HL-60/S4 (cell line): ENCODE measurements at regions not wholly inside any gene's neighbourhood (a gene's known extent, or its start where the extent isn't known, plus 50 kb on each side); places are given as distances from the start of the nearest gene placed in this dataset.

Experiments used
- in situ Hi-C: fragments of 300-500 bp; cut with MboI; formaldehyde crosslinking; loops from 2 replicates; pipeline ENCODE4 v1.14.3; 2022; ENCODE audit warnings: low sequenced_read_pairs

DNA sequence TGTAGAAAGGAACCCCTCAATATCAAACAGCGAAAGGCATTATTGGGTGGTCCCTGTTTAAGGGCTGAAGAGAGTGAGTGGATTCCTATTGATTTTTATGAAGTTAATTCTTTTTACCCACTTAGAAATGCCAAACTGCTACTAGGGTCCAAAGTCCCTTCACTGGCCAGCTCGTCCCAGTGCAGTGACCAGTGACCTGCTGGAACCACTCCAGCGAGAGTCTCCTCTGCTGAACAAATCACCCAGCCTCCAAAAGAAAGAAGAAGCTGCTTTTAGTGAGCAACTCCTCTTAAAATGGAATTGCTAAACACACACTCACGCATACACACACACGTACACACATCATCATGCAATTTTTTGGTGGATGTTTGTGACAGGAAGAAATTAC is 198.2 kb upstream of the PLEKHG7 start:
- in situ Hi-C loops, result no loop called here

DNA sequence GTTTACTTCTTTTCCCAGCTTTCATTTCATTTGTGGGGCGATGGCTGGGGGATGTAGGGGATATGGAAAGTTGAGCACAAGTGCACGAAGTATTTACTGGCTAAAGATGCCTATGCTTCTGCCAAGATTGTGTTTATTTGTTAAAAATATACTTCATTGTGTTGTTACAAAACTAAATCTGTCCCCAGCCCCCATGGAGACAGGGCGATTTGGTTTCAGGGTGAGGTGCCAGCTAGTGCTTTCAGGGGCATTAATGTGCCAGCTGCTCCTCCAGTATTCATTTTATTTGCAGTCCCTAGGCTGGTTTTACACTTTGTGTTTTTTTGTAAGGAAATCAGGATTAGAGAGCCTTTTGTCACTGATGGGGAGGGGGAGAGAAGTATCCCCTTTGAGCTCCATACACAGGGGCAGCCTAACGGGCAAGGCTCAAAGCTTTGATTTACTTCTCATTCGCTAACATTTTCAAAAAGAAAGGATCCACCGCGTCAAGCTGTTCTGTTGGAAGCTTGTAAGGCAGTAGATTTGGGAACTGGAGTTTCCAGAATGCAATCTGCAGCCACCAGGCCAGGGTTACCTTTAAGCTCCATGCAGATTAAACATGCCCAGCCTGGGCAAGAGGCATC is 198.7 kb upstream of the PLEKHG7 start:
- in situ Hi-C loops, result no loop called here

DNA sequence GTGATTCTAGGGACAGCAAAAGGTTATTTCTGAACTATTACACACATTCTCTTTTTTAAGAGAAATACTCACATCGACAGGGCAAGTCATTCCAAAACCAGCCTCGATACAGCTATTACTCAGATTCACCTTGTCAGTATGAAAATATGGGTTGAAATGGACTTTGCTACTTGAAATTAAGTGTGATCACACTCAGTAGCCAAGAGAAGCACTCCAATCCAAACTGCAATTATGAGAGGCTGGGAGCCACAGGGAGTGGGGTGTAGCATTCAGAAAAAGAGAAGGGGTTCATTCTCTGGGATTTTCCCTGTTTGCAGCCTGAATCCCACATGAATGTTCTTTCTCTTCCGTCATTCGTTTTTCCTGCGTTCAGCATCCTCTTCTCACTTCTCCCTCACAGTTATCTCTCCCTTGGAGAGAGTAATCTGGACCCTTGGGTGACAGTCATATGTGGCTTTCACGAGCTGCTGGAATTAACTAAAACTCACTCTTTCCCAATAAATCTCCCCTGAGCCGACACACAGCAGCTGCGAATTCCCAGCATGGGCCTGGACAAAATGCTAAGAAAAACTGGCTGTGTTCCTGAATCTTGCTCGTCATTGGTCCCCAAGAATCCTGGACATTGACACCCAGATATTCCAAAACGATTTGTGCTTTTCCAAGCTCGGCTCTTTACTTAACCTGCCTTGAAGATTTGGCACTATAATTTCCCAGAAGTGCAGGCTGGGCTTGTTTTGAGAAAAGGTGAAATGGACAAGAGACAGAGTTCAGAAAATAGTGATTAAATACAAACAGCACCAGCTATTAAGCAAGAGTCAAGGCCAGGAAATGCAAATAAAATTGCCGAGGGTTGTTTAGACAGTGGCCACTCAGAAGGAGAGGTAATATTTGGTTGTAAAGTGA is 199.5 kb upstream of the PLEKHG7 start:
- in situ Hi-C loops, result no loop called here

DNA sequence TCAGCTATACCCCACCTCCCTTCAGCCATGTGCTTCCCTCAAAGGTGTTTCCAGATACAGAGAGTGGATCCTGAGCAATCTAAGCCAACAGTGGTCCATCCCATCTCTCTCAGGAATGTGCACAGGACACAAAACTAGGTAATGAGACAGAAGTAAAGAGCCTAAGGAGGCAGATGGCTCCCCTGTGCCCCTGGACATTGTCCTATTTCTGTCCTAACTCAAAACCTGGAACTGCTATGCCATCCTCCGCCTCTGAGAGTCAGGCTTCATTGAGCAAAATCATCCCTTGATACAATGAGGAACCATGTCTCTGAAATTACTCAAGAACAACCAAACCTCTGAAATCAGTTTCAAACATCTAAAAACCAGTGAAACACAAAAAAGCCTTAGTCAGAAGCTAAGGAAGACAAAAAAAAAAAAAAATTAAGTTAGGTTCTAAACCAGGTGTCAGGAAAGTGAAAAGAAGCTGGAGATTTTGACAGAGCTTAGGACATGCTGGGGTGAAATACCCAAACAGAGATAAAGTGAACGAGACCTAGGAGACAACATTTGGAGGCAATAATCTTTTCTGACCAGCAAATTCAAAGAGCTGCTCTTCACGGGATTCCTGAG is 200.3 kb upstream of the PLEKHG7 start:
- in situ Hi-C loops, result no loop called here

DNA sequence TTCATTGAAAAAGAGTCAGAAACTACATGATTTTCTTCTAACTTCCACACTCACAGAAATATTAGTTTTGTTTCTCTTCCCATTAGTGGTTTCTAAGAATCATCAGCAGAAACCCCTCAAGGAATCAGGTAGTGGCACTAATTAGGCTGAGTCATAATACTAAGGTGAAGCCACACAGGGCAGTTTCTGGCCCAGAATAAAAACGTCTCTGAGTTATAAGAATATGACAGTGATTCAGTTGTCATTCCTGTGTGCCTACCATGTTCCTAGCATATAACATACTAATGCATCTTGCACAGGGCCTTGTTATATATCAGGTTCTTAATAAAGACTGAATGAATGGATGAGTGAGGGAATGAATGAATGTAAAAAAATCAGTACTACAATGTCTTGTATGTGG is 206.0 kb upstream of the PLEKHG7 start:
- in situ Hi-C loops, result no loop called here

DNA sequence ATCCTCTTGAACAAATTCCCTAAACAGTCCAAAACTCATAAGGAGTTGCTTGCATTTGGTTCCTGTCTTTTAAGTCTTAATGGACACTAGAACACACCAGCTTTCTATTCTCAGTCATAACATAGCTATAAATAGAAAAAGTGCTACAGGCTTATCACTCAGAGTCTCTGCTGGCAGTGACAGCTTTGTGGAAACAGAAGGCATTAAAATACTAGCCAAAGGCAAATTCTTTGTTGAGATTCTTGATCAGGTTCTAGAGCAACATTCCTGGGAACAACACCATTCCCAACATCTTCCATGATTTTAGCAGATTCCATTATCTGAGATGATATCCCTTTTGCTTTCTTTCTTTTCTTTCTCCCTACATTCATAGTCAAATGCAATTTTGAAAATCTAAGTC is 207.7 kb upstream of the PLEKHG7 start:
- in situ Hi-C loops, result no loop called here

DNA sequence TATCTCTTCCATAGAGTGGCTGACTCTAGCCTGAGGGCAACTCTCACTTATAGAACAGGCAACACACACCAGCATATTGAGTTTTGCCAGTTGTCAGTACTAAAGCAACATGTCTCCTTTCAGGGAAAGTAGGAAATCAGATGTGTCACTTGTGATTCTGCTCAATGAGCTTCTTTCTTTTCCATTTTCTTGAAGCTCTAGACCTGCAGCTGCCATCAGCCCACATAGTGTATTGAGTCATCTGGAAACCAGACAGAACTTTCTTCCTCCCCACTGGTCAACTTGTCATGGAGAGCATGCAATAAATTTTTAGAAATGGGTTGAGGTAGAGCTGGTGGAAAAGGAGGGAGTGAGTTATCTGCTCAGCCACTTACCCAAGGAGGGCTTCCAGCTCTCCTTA is 209.0 kb upstream of the PLEKHG7 start:
- in situ Hi-C loops, result no loop called here

DNA sequence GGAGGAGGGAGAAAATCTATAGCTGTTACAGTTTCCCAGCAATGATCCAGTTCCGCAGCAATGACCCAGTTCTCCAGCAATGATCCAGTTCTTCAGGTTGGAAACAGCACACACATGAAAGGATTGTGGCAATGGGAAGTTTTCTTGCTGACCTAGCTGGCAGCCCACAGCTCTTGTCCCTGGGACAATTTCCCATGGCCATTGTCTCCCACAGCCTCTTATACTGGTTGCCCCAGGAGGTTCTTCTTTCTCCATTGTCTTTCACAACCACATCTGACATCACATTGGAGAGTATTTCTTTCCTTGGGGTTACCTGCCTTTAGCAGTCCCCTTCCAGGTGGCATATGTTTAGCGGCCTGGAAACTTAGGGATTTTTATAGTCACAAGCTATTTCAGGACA is 209.8 kb upstream of the PLEKHG7 start:
- in situ Hi-C loops, result no loop called here

DNA sequence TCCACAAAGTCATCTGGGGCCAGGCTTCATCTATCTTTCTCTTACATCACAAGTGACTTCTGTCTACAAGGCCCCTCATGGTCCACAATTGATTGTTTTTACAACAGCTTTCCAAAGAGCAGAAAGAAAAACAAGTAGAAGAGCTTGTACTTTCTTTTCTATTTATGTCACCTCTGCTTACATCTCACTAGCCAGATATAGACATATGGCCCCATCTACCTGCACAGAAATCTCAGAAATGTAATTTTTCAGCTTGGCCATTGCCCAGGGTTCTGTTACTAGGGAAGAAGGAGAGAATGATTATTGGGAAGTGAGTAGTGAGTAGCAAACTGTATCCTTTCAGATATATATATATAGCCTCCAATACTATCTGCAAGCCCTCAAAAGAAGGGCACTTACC is 210.5 kb upstream of the PLEKHG7 start:
- in situ Hi-C loops, result no loop called here

DNA sequence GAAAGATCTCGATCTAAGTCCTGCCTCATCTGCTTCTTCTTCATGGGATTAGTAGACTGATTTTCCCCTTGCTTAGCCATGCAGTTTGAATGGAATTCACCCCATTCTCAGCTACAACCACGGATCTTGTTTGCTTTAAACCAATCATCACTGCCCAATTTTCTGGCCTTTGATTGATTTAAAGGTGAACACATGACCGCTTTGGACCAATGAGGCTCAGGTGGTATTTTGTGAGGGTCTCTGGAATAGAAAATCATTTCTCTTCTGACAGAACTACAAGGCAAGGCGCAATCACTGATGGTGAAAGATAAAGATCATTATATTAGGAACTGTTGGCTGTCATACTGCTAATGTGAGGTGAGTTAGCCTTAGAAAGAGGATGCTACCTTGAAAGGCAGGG is 213.0 kb upstream of the PLEKHG7 start:
- in situ Hi-C loops, result no loop called here

DNA sequence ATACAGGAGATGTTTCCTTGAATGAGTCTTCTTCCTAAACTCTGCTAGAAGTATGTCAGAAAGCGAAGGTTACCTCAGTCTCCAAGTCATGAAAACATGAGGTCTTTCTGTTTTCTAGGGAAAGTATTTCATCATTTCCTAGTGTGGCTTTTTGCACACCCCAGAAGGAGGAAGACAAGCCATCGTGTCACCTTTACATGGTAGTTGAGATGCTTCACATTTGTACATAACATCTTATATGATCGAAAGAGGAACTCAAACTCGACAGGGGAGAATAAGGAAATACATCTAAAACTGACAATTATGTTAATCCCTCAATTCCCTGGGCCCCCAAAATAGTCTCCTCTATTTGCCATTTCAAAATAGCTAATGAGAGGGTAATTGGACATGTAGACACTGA is 214.1 kb upstream of the PLEKHG7 start:
- in situ Hi-C loops, result no loop called here

DNA sequence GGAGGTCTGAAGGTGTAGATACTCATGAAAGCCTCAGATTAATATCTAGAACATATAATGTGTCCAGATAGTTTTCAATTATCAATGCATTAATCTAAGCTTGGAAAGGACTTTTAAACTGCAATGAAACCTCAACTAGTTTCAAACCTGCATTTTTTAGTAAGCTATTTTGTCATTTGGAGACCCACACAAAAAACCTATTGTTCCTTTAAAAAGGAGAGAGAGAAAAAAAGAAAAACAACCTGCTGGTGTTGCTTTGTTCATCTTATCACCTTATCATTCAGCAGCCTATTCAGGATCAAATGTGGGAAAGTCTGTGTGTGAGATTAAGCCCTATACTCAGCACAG is 215.7 kb upstream of the PLEKHG7 start:
- in situ Hi-C loops, result no loop called here

DNA sequence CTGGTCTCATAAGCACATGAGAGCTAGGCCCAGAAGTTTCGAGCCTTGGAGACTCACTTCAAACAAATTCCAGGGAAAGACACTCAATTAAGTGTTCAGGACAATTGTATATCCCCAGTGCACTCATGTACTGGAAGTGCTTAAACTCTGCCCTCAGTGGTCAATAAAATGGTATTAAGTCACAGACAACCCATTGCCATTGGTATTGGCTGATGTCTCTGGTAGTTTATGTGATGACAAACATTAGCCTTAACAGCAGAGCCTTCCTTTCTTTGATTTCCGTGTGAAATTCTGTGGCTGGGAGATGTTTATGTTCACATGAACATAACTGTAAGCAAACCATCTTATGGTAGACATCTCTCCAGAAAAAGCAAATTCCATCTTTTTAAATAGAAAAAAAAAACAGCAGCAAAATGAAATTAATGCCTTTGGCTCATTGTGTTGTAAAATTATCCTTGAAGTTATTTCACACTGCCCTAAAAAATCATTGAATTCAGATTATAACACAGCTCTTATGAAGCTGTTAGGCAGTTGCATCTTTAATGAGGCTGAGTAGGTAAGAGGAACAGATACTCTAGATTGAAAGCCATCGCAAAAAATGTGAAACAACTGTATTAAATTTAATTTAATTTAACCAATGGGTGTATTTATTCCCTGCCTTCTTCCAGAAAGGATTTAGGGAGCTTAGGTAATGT is 216.2 kb upstream of the PLEKHG7 start:
- in situ Hi-C loops, result no loop called here

DNA sequence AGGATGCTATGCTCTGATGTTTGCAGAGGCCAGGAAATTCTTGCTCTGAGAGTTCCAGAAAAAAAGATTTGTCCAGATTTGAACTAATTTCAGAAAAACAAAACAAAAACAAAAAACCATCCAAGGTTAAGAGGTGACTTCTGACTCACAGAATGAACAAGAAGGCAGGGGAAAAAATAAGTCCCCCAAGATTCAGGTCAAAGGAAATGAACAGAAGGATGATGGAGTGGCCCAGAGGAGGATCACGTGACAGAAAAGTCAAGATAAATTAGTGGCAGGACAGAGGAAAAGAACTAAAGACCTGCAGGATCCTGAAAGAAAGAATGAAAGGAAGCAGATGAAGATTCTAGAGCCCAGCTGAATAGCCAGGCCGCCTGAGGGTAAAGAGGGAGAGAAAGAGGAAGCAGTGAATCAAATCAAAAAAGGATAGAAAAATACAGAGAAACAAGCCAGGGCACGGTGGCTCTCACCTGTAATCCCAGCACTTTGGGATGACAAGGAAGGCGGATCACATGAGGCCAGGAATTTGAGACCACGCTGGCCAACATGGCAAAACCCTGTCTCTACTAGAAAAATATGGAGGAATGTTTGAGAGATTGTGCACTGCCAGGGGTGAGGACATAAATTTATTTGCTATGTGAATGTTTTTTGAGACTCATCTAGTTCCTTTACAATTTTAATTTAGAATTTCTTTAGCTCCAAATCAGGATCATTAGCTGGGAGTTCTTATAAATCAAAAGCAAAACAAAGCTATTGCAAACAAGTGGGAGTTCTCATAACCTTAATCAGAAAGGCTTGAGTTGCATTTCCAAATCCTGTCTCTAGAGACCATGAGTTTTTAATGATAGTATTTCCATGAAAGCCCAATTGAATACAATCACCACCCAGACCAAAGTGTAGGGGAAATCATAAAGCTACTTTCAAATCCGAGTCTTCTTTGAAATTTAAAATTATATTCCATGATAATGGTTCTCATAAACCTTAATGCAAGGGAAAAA is 217.1 kb upstream of the PLEKHG7 start:
- in situ Hi-C loops, result no loop called here

DNA sequence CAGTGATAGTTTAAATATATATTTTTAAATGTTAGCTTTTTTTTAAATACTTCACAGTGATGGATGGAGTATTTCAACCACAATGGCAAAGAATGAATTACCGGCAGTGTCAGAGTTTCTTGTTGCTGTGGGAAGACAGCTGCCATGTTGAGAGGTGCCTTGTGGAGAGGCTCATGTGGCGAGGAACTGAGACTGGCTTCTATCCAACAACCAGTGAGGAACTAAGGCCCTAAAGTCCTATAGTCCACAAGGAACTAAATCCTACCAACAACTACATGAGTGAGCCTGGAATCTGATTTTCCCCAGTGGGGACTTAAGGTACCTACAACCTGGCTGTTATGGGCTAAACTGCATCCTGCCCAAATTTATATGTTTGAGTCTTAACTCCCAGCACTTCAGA is 220.2 kb upstream of the PLEKHG7 start:
- in situ Hi-C loops, result no loop called here

DNA sequence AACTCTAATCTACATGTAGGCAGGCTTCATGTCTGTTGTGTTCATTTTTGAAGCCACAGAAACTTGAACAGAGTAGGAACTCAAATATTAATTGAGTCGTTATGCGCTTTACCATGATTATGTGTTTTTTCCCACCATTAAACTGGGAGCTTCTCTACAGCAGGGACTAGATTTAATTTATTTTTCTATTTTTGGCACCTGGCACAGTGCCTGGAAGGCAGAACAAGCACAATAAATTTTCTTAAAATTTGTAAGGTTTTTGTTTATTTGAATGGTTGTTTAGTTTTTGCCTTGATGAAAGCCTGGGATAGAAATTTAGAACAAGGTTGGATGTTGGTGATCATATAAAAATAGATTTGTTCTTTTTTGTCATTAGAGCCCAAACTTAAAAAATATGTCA is 221.7 kb upstream of the PLEKHG7 start:
- in situ Hi-C loops, result no loop called here

DNA sequence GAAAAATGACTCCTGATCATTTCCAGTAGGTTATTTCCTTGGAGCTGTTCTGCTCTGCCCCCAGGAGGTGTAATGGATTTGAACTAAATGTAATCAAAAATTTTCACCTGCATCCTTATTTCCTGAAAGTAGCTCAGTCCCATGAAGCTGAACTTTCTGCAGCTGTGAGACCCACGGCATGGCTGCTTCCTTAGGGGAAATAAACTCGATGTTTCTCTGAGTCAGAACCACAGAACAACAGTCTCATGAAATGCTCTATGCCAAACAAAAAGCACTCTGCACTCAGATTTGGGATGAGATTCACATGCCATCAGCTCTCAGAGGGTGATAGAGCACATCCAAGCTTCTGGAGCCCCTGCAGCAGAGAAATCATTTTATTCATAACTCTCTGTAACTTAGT is 224.1 kb upstream of the PLEKHG7 start:
- in situ Hi-C loops, result no loop called here

DNA sequence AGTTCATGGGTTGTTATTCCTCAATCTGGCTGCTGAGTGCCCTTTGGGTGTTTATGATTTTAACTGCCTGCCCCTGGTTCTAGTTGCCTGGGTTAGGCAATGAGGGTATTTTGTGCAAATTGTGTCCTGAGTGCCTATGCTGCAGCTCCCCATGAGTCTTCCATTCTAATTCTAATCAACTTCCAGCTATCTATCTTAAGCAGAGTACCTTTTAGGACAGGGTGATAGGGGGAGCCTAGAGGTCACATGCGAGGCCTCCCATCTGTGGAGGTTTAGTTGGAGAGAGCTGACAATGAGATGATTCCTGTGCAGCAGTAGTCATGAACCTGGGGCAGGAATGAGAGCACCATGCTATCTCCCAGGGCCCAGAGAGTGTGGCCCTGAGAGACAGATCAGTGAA is 225.9 kb upstream of the PLEKHG7 start:
- in situ Hi-C loops, result no loop called here

DNA sequence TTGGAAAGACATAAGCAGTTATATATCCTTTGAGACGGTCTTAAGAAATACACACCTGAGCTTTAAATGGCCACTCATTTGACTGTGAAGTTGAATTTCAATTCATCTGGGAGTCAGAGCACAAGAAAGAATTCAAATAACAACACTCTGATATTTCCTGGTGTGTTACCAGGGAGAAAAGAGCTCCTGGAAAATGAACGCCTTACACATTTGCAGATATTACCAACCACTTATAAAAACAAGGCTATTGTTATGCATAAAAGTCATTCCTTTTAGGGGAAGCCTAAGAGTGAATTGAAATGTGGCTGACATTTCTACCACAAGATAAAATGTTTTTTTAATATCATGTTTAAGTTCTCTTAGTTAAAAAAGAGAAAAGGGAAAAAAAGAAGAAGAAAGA is 229.2 kb upstream of the PLEKHG7 start:
- in situ Hi-C loops, result no loop called here

DNA sequence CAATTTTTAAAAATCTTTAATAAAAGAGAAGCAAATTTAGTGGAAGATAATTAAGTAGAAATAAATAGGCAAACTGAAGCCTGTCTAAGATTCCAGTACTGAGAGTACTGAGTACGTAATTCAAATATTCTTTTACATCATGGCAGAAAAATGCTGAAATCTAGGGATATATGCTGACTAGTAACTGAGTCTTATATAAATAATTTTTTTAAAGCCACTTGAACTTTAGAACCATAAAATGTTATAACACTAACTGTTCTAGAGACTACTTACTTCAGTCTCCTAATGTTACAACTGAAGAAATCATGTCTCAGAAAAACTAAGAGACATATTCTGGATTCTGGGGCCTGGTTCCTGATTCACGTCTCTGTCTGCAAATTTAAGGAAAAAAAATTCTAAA is 230.6 kb upstream of the PLEKHG7 start:
- in situ Hi-C loops, result no loop called here

DNA sequence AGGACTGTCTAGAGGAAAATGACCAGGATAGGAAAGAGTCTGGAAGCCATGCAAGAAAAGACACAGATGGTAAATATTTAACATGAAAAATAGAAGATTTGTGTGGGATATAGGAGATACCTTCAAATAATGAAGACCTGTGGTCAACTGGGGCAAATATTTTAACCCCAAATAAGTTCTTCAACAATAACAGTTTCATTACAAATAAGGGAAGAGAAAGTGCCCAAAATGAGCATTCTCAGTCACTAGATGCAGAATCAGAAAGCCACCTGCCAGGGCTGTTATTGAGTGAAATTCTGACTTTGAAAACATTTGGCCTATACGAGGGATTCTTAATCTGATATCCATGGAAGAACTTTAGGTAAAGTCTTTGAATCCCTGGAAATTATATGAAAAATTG is 231.2 kb upstream of the PLEKHG7 start:
- in situ Hi-C loops, result no loop called here
